ENCODE measurements at regions not wholly inside any gene's neighbourhood (a gene's known extent, or its start where the extent isn't known, plus 50 kb on each side); places are given as distances from the start of the nearest gene placed in this dataset.

DNA sequence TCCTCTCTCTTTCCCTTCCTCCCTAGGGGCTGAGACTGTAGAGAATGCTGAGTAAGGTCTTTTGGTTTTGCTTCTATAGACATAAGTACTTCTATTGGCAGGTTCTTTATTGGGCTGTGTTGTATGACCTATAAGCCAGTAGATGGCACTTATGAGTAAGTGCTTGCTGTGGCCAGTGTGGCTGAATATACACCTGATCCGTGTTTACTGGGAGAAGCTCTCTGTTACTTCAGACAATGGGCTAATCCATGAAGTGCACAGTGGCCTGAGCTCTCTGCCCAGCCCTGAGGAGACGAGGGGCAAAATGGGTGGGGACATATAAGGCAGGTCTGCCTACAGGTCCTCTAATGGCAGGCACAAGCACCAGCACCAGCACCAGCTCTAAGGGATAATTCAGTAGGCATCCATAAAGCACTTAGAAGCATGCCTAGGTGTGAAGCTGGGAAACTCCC is 610.3 kb downstream of the RNF144B start:
- TF ChIP-seq CTCF (IDR thresholded peaks at IDR 0.05; ENCODE audit: extremely low read depth, missing control alignments) = peak; percentile 18
- peak; percentile 39 for DNase-seq (ENCODE audit: low spot score)

DNA sequence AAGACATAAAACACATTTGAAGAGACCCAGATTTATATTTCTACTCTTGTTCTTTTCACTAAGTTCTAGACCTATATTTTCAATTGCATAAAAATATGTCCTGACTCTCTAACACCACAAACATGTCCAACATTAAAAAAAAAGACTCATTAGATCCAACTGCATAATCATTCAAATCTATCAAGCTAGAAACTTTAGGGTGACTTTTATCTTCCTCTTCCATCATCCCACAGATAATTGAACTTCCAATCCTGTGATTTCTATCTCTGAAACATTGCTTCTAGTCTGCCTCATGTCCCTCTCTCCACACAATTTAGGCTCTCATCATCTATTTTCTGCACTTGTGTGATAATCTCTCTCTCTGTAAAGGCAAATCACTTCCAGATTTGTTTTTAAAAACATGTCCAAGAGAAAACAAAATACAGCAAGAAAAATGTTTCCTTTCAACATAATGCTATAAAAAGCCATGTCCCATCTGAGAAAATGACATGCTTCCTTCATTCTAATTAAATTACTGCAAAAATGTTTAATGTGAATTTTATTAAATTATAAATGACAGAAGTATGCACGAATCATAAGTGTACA is 615.9 kb downstream of the RNF144B start:
- DNase-seq (ENCODE audit: low spot score) = no peak
- no peak for TF ChIP-seq CTCF (IDR thresholded peaks at IDR 0.05; ENCODE audit: extremely low read depth, missing control alignments)

GRCh38 chr6:19004176-19004575 is 617.0 kb downstream of the RNF144B start:
- DNase-seq (ENCODE audit: low spot score) = no peak
- TF ChIP-seq CTCF (IDR thresholded peaks at IDR 0.05; ENCODE audit: extremely low read depth, missing control alignments) = no peak

DNA sequence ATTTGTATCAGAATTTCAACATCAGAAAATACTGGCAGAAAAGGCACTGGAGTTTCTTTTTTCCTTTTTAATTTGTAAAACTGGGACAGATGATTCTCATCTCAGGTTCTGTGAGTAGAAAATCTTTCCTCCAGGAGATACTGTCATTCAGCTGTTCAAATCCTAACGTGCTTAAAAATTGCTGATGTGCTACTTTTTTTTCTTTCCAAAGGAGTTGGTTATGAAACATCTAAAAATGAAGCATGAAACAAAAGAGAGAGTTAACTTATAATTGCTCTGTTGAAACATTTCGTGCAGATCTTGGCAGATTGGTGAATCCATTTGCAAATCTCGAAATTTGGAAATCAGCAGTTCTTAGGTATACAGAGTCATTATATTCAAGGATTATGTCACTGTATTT is 622.6 kb downstream of the RNF144B start:
- no peak for DNase-seq (ENCODE audit: low spot score)
- TF ChIP-seq CTCF (IDR thresholded peaks at IDR 0.05; ENCODE audit: extremely low read depth, missing control alignments) = no peak

DNA sequence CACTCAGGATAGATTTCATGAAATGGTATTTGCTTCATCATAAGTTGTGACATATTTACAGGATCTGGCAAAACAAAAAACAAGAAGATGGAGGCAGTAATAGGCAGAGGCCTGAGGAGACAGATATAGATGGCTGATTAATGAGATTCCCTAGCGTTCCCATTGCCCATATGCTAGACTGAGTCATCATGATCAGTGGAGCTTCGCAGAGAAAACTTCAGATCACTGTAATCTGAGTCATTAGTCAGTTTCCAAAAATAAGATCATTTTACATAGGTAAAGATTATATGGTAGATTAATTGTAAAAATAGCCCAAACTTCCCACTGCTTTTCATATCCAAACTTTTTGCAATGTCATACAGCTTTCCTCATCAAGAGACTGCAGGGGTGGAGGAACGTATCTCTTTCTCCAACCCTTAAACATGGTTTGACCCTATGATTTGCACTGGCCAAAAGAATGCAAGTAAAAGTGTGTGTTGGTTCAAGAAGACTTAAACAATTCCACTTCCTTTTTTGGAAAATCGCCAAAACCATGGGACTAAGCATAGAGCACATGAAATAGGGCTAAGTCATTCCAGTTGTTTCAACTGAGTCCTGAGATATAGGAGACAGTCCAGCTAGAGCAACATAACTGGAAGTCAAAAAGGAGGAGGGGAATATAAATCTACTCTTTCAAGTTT is 626.0 kb downstream of the RNF144B start:
- no peak for DNase-seq (ENCODE audit: low spot score)
- no peak for TF ChIP-seq CTCF (IDR thresholded peaks at IDR 0.05; ENCODE audit: extremely low read depth, missing control alignments)

DNA sequence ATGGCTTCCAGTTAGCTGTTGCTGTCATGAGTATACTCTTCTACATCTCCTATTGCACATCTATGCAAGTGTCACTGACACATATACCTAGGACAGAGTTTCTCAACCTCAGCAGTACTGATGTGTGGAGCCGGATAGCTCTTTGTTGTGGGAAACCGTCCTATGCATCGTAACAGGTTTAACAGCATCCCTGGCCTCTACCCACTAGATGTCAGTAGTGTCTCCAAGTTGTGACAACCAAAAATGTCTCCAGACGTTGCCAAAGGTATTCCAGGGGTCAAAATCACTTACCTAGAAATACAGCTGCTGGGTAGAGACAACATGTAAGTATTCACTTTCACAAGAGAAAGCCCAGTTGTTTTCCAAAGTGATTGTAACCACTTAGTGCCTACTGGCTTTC is 637.6 kb downstream of the RNF144B start:
- no peak for TF ChIP-seq CTCF (IDR thresholded peaks at IDR 0.05; ENCODE audit: extremely low read depth, missing control alignments)
- no peak for DNase-seq (ENCODE audit: low spot score)

GRCh38 chr6:19028201-19028600 is 641.1 kb downstream of the RNF144B start:
- no peak for TF ChIP-seq CTCF (IDR thresholded peaks at IDR 0.05; ENCODE audit: extremely low read depth, missing control alignments)

More at GRCh38 chr6:19028201-19028600, 641.1 kb downstream of the RNF144B start:
- no peak for DNase-seq (ENCODE audit: low spot score)

All from GM20000 (cell line).